PC-9 (cell line): ENCODE measurements at regions not wholly inside any gene's neighbourhood (a gene's known extent, or its start where the extent isn't known, plus 50 kb on each side); places are given as distances from the start of the nearest gene placed in this dataset.

ENCODE experiments used
- BruUV-seq: library from RNA; stranded (reverse); fragments of 400-500 nt; replicated peaks from 2 replicates; lab custom pipeline; 2021; lab: Mats Ljungman, UMichigan
- CTCF ChIA-PET: fragments of 300-600 bp; sonication (Branson Sonifier 250); formaldehyde crosslinking; loops from one replicate; lab custom pipeline; 2022; ENCODE audit warnings: antibody characterized with exemption; lab: Charles Lee
- POLR2A ChIA-PET: fragments of 300-600 bp; sonication (Branson Sonifier 250); formaldehyde crosslinking; loops from one replicate; lab custom pipeline; 2022; ENCODE audit warnings: antibody characterized with exemption; ENCODE audit not compliant: unreplicated experiment; lab: Charles Lee
- DNase-seq, 2 experiments: peaks; one replicate each; pipeline versions ENCODE4 v3.0.0 to v3.0.0-alpha.2; 2015 to 2022; ENCODE audit warnings: mixed read lengths in 1 of 2
- H2AFZ ChIP-seq: fragments of 200-600 bp; sonication (generic); 2 replicates; pipeline ENCODE4 v1.8.1; 2017; ENCODE audit warnings: antibody characterized with exemption
- H3F3A ChIP-seq: fragments of 200-600 bp; sonication (generic); 2 replicates; pipeline ENCODE4 v1.8.1; 2017; ENCODE audit warnings: antibody characterized with exemption, mild to moderate bottlenecking, low read depth; ENCODE audit not compliant: insufficient read depth
- H3K27ac ChIP-seq: fragments of 200-600 bp; sonication (generic); 2 replicates; pipeline ENCODE4 v1.6.1; 2016; ENCODE audit warnings: mixed run types
- H3K27me3 ChIP-seq: fragments of 200-600 bp; sonication (generic); 2 replicates; pipeline ENCODE4 v1.6.1; 2016; ENCODE audit warnings: low read depth, mixed run types; ENCODE audit not compliant: insufficient read depth
- H3K36me3 ChIP-seq: fragments of 200-600 bp; sonication (generic); 2 replicates; pipeline ENCODE4 v1.6.1; 2016; ENCODE audit warnings: low read depth, mixed run types
- H3K4me1 ChIP-seq: fragments of 200-600 bp; sonication (generic); replicated peaks from 2 replicates; pipeline ENCODE4 v1.6.1; 2016; ENCODE audit warnings: mixed run types; ENCODE audit not compliant: insufficient read depth
- H3K4me2 ChIP-seq: fragments of 200-600 bp; sonication (generic); 2 replicates; pipeline ENCODE4 v1.6.1; 2017; ENCODE audit warnings: mixed run types
- H3K4me3 ChIP-seq: fragments of 200-600 bp; sonication (generic); 2 replicates; pipeline ENCODE4 v1.6.1; 2016; ENCODE audit warnings: mixed run types
- H3K79me2 ChIP-seq: fragments of 200-600 bp; sonication (generic); 2 replicates; pipeline ENCODE4 v1.6.1; 2017; ENCODE audit warnings: low read depth, mixed run types
- H3K9me2 ChIP-seq: fragments of 200-600 bp; sonication (generic); 2 replicates; pipeline ENCODE4 v1.8.1; 2017; ENCODE audit warnings: mild to moderate bottlenecking; ENCODE audit not compliant: insufficient read depth
- H3K9me3 ChIP-seq: fragments of 200-600 bp; sonication (generic); 2 replicates; pipeline ENCODE4 v1.8.1; 2016; ENCODE audit warnings: low read depth; ENCODE audit not compliant: insufficient read depth
- H4K20me1 ChIP-seq: fragments of 200-600 bp; sonication (generic); 2 replicates; pipeline ENCODE4 v1.8.1; 2017; ENCODE audit not compliant: insufficient read depth
- CTCF ChIP-seq: fragments of 200-600 bp; sonication (generic); conservative IDR thresholded peaks from 2 replicates; pipeline ENCODE4 v1.6.1; 2017; ENCODE audit warnings: mixed run types, antibody characterized with exemption, mild to moderate bottlenecking, moderate library complexity
- EZH2 ChIP-seq: fragments of 200-600 bp; sonication (generic); IDR thresholded peaks from 2 replicates; pipeline ENCODE4 v1.8.0; 2017; ENCODE audit warnings: antibody characterized with exemption, low read depth
- intact Hi-C: fragments of 100-400 bp; cut with micrococcal nuclease; formaldehyde crosslinking; loops from one replicate; pipeline ENCODE4 v1.10.0; 2022; ENCODE audit not compliant: unreplicated experiment

- Histone ChIP-seq H2AFZ (no peak overlapping the region), H3K4me1 (no peaks in the 10 kb centered on the region; the same call in 1 of the 2 replicates), H3K4me2 (no peak overlapping the region), H3F3A (no peaks in the 10 kb centered on the region), H3K27ac (no peak overlapping the region), H3K9me2 (no peaks in the 10 kb centered on the region), H3K9me3 (no peaks in the 10 kb centered on the region), H4K20me1 (peaks cover 9% of the 10 kb centered on the region), H3K36me3 (no peaks in the 10 kb centered on the region), H3K27me3 (peaks cover 86% of the 10 kb centered on the region), H3K79me2 (no peaks in the 10 kb centered on the region), H3K4me3 (no peak overlapping the region)
- intact Hi-C loops = no loop called here
- no peak for DNase-seq
- BruUV-seq = no TSS peak
- ChIA-PET CTCF (no interaction called here), POLR2A (no interaction called here)
- TF ChIP-seq CTCF (no peak), EZH2 (no peak)
These were observed 58.8 kb upstream of the SLCO4A1 start for GRCh38 chr20:62583424-62583920.

- no peak for TF ChIP-seq CTCF
- no peak for TF ChIP-seq EZH2
- H3K4me1 ChIP-seq = no peaks in the 10 kb centered on the region; the same call in 1 of the 2 replicates
- intact Hi-C loops = no loop called here
- H2AFZ ChIP-seq = no peak overlapping the region
- no peaks in the 10 kb centered on the region for H3K9me2 ChIP-seq
- no peaks in the 10 kb centered on the region for H3K79me2 ChIP-seq
- peaks cover 72% of the 10 kb centered on the region for H3K27me3 ChIP-seq
- H3K4me3 ChIP-seq = no peak overlapping the region
- no peak overlapping the region for H3K27ac ChIP-seq
- H3K9me3 ChIP-seq = no peaks in the 10 kb centered on the region
- H4K20me1 ChIP-seq = peaks cover 9% of the 10 kb centered on the region
- no TSS peak for BruUV-seq
- no peaks in the 10 kb centered on the region for H3F3A ChIP-seq
- no peak for DNase-seq
- ChIA-PET POLR2A (no interaction called here), CTCF (interaction anchor here (0.6 kb wide), 1 partner anchor 387 kb away, joined by 10 read pairs; no protein-coding TSS in a partner anchor)
- H3K4me2 ChIP-seq = no peak overlapping the region
- no peaks in the 10 kb centered on the region for H3K36me3 ChIP-seq
These were observed 57.4 kb upstream of the SLCO4A1 start for GRCh38 chr20:62584671-62585460.

- ChIA-PET CTCF (no interaction called here), POLR2A (no interaction called here)
- no peak for DNase-seq
- Histone ChIP-seq H3K9me2 (no peaks in the 10 kb centered on the region), H3K36me3 (no peaks in the 10 kb centered on the region), H3K79me2 (no peaks in the 10 kb centered on the region), H2AFZ (no peak overlapping the region), H3K4me2 (no peak overlapping the region), H3K27me3 (peaks cover 66% of the 10 kb centered on the region), H3F3A (no peaks in the 10 kb centered on the region), H3K4me1 (peaks cover 5% of the 10 kb centered on the region), H3K4me3 (no peak overlapping the region), H3K27ac (no peak overlapping the region), H4K20me1 (peaks cover 5% of the 10 kb centered on the region), H3K9me3 (no peaks in the 10 kb centered on the region)
- TF ChIP-seq EZH2 (no peak), CTCF (no peak)
- intact Hi-C loops = no loop called here
- BruUV-seq = no TSS peak
These were observed 56.8 kb upstream of the SLCO4A1 start for GRCh38 chr20:62585461-62585970.
